H1 (cell line): ENCODE measurements at regions not wholly inside any gene's neighbourhood (a gene's known extent, or its start where the extent isn't known, plus 50 kb on each side); places are given as distances from the start of the nearest gene placed in this dataset.

ENCODE experiments used
- CTBP2 ChIP-seq: IDR thresholded peaks from 2 replicates; pipeline ENCODE4 v1.7.0; 2011; ENCODE audit warnings: borderline replicate concordance, mild to moderate bottlenecking, moderate library complexity, mixed read lengths, low read length; ENCODE audit not compliant: insufficient read depth, insufficient read length
- E2F6 ChIP-seq: IDR thresholded peaks from 2 replicates; pipeline ENCODE4 v1.6.1; 2012; ENCODE audit warnings: inconsistent platforms
- EZH2 ChIP-seq: fragments of 200-600 bp; sonication (generic); IDR thresholded peaks from 2 replicates; pipeline ENCODE4 v1.7.1; 2012; ENCODE audit warnings: low read depth, mild to moderate bottlenecking, moderate library complexity, low read length, inconsistent platforms; ENCODE audit not compliant: severe bottlenecking
- RAD21 ChIP-seq, 2 experiments: IDR thresholded peaks in 1 of 2; conservative IDR thresholded peaks in 1 of 2; 2 replicates each; pipeline ENCODE4 v1.6.1; 2011; ENCODE audit warnings: low read depth in 2 of 2, low read length in 2 of 2, improper control_type of control experiment in 1 of 2, inconsistent platforms in 1 of 2, mild to moderate bottlenecking in 1 of 2, moderate library complexity in 1 of 2
- TEAD4 ChIP-seq: IDR thresholded peaks from 2 replicates; pipeline ENCODE4 v1.6.1; 2012; ENCODE audit warnings: low read depth, low read length, inconsistent platforms, mixed read lengths
- TF ChIP-seq, protein P1 (sequence below), 3 experiments: IDR thresholded peaks; 1 replicate in 2 of 3; 2 replicates in 1 of 3; pipeline versions ENCODE4 v1.5.1 to v1.6.1; 2011; ENCODE audit warnings: low read length in 3 of 3, mild to moderate bottlenecking in 3 of 3, inconsistent platforms in 2 of 3, low read depth in 1 of 3, moderate library complexity in 1 of 3; ENCODE audit not compliant: insufficient read depth in 1 of 3; ENCODE audit errors: control extremely low read depth in 1 of 3

- TF ChIP-seq RAD21 (IDR thresholded peaks at IDR 0.05 in 1 of 2, conservative IDR thresholded peaks at IDR 0.05 in 1 of 2; ENCODE audit: low read depth in 2 of 2, low read length in 2 of 2), result no peak
- no peak for TF ChIP-seq E2F6
- no peak for TF ChIP-seq CTBP2
- TF ChIP-seq, protein P1, sequence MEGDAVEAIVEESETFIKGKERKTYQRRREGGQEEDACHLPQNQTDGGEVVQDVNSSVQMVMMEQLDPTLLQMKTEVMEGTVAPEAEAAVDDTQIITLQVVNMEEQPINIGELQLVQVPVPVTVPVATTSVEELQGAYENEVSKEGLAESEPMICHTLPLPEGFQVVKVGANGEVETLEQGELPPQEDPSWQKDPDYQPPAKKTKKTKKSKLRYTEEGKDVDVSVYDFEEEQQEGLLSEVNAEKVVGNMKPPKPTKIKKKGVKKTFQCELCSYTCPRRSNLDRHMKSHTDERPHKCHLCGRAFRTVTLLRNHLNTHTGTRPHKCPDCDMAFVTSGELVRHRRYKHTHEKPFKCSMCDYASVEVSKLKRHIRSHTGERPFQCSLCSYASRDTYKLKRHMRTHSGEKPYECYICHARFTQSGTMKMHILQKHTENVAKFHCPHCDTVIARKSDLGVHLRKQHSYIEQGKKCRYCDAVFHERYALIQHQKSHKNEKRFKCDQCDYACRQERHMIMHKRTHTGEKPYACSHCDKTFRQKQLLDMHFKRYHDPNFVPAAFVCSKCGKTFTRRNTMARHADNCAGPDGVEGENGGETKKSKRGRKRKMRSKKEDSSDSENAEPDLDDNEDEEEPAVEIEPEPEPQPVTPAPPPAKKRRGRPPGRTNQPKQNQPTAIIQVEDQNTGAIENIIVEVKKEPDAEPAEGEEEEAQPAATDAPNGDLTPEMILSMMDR (IDR thresholded peaks at IDR 0.05; ENCODE audit: control extremely low read depth in 1 of 3, insufficient read depth in 1 of 3, low read depth in 1 of 3, low read length in 3 of 3), result no peak
- no peak for TF ChIP-seq TEAD4
- no peak for TF ChIP-seq EZH2
Measured at GRCh38 chr4:180518906-180519305, 1724.3 kb upstream of the TENM3 start.
